H1 (cell line): ENCODE measurements at regions not wholly inside any gene's neighbourhood (a gene's known extent, or its start where the extent isn't known, plus 50 kb on each side); places are given as distances from the start of the nearest gene placed in this dataset.

ENCODE experiments used
- CTCF ChIA-PET: fragments of 300-600 bp; sonication (Branson Sonifier 250); formaldehyde crosslinking; loops from one replicate; lab custom pipeline; 2021; ENCODE audit not compliant: partially characterized antibody; lab: Charles Lee
- POLR2A ChIA-PET: fragments of 300-600 bp; sonication (Branson Sonifier 250); formaldehyde crosslinking; loops from one replicate; lab custom pipeline; 2021; ENCODE audit warnings: inconsistent platforms; ENCODE audit not compliant: partially characterized antibody; lab: Charles Lee
- DNase-seq, 2 experiments: peaks; one replicate each; pipeline versions ENCODE4 v3.0.0 to v3.0.0-alpha.2; 2010 to 2022; ENCODE audit warnings: low spot score in 2 of 2, low read depth in 1 of 2, mixed read lengths in 1 of 2
- FAIRE-seq: peaks from 2 replicates; lab custom pipeline; 2011; peaks lifted over from hg19 to GRCh38; lab: Jason Lieb, UNC
- H2AFZ ChIP-seq: 2 replicates; pipeline ENCODE4 v1.8.1; 2012; ENCODE audit warnings: low read length, inconsistent platforms
- H2AK5ac ChIP-seq: 2 replicates; pipeline ENCODE4 v1.6.1; 2013; ENCODE audit warnings: low read depth, low read length
- H2BK120ac ChIP-seq: replicated peaks from 2 replicates; pipeline ENCODE3; 2013; ENCODE audit warnings: low read depth, low read length, inconsistent platforms
- H2BK12ac ChIP-seq: 2 replicates; pipeline ENCODE4 v1.6.1; 2013; ENCODE audit warnings: low read depth, low read length
- H2BK15ac ChIP-seq: 2 replicates; pipeline ENCODE4 v1.6.1; 2013; ENCODE audit warnings: low read length
- H2BK20ac ChIP-seq: 2 replicates; pipeline ENCODE4 v1.6.1; 2013; ENCODE audit warnings: low read length
- H2BK5ac ChIP-seq: 2 replicates; pipeline ENCODE4 v1.6.1; 2013; ENCODE audit warnings: low read depth, low read length
- H3K14ac ChIP-seq: 2 replicates; pipeline ENCODE4 v1.6.1; 2013; ENCODE audit warnings: inconsistent platforms; ENCODE audit not compliant: insufficient read length
- H3K18ac ChIP-seq: 2 replicates; pipeline ENCODE4 v1.6.1; 2013; ENCODE audit warnings: low read length; ENCODE audit errors: extremely low read depth
- H3K23ac ChIP-seq: 2 replicates; pipeline ENCODE4 v1.6.1; 2013; ENCODE audit warnings: inconsistent platforms; ENCODE audit not compliant: insufficient read length
- H3K23me2 ChIP-seq: 2 replicates; pipeline ENCODE4 v1.6.1; 2013; ENCODE audit warnings: low read depth, low read length
- H3K27ac ChIP-seq: 2 replicates; pipeline ENCODE4 v1.6.1; 2011; ENCODE audit warnings: low read depth, low read length, inconsistent platforms
- H3K27me3 ChIP-seq, 4 experiments: replicated peaks in 1 of 4; 1 replicate in 1 of 4; 2 replicates in 3 of 4; pipeline versions ENCODE4 v1.6.1 to v1.8.1; 2011 to 2013; ENCODE audit warnings: low read length in 3 of 4, mild to moderate bottlenecking in 3 of 4, inconsistent platforms in 2 of 4, mixed read lengths in 2 of 4, moderate library complexity in 1 of 4; ENCODE audit not compliant: control insufficient read depth in 3 of 4, insufficient read depth in 3 of 4; ENCODE audit errors: extremely low read depth in 1 of 4
- H3K36me3 ChIP-seq, 4 experiments: 2 replicates each; pipeline versions ENCODE4 v1.6.1 to v1.8.1; 2011 to 2013; ENCODE audit warnings: mild to moderate bottlenecking in 4 of 4, low read length in 3 of 4, moderate library complexity in 2 of 4, control low read depth in 1 of 4, inconsistent platforms in 1 of 4; ENCODE audit not compliant: insufficient read depth in 4 of 4, control insufficient read depth in 2 of 4
- H3K4ac ChIP-seq: replicated peaks from 2 replicates; pipeline ENCODE3; 2013; ENCODE audit warnings: low read length, low read depth, mixed read lengths, inconsistent platforms; ENCODE audit not compliant: insufficient read length
- H3K4me1 ChIP-seq, 4 experiments: replicated peaks in 1 of 4; 1 replicate in 1 of 4; 2 replicates in 3 of 4; pipeline versions ENCODE4 v1.6.1 to v1.8.1; 2011 to 2013; ENCODE audit warnings: low read length in 3 of 4, inconsistent platforms in 2 of 4, mixed read lengths in 1 of 4; ENCODE audit not compliant: insufficient read depth in 4 of 4, control insufficient read depth in 3 of 4
- H3K4me2 ChIP-seq, 2 experiments: 2 replicates each; pipeline versions ENCODE4 v1.6.1 to v1.8.1; 2011 to 2013; ENCODE audit warnings: low read depth in 2 of 2, low read length in 2 of 2, control low read depth in 1 of 2, inconsistent platforms in 1 of 2, mild to moderate bottlenecking in 1 of 2; ENCODE audit not compliant: insufficient read depth in 1 of 2
- H3K4me3 ChIP-seq, 4 experiments: fragments of 200-600, 300-600 bp in 1 of 4; sonication (generic), shearing (Covaris generic), sonication (Bioruptor Twin) in 1 of 4; 2 replicates each; pipeline versions ENCODE4 v1.5.1 to v1.8.1; 2011 to 2016; ENCODE audit warnings: low read length in 4 of 4, low read depth in 3 of 4, control low read depth in 2 of 4, inconsistent platforms in 2 of 4, mild to moderate bottlenecking in 2 of 4, mixed read lengths in 1 of 4, moderate library complexity in 1 of 4; ENCODE audit not compliant: insufficient read depth in 2 of 4; ENCODE audit errors: extremely low read depth in 1 of 4
- H3K56ac ChIP-seq: replicated peaks from 2 replicates; pipeline ENCODE3; 2013; ENCODE audit warnings: low read depth, mild to moderate bottlenecking, mixed read lengths, low read length, inconsistent platforms; ENCODE audit not compliant: insufficient read length
- H3K79me1 ChIP-seq: 2 replicates; pipeline ENCODE4 v1.6.1; 2013; ENCODE audit warnings: low read depth, low read length, control low read depth
- H3K79me2 ChIP-seq, 2 experiments: 2 replicates each; pipeline versions ENCODE4 v1.6.1 to v1.8.1; 2012 to 2013; ENCODE audit warnings: low read length in 2 of 2, mild to moderate bottlenecking in 2 of 2, inconsistent platforms in 1 of 2; ENCODE audit not compliant: insufficient read depth in 2 of 2, control insufficient read depth in 1 of 2
- H3K9ac ChIP-seq, 4 experiments: replicated peaks in 1 of 4; 1 replicate in 1 of 4; 2 replicates in 3 of 4; pipeline versions ENCODE4 v1.6.1 to v1.8.1; 2011 to 2013; ENCODE audit warnings: low read depth in 3 of 4, low read length in 3 of 4, control low read depth in 2 of 4, mild to moderate bottlenecking in 2 of 4, moderate library complexity in 2 of 4, inconsistent platforms in 1 of 4; ENCODE audit errors: extremely low read depth in 1 of 4
- H3K9me3 ChIP-seq, 2 experiments: 2 replicates each; pipeline versions ENCODE4 v1.6.1 to v1.8.1; 2012 to 2013; ENCODE audit warnings: mild to moderate bottlenecking in 2 of 2, moderate library complexity in 2 of 2, control low read depth in 1 of 2, inconsistent platforms in 1 of 2, low read depth in 1 of 2, low read length in 1 of 2, mixed read lengths in 1 of 2; ENCODE audit not compliant: insufficient read depth in 2 of 2
- H4K20me1 ChIP-seq, 2 experiments: replicated peaks in 1 of 2; 2 replicates each; pipeline versions ENCODE3 to v1.8.1; 2011 to 2013; ENCODE audit warnings: inconsistent platforms in 2 of 2, low read length in 2 of 2, mild to moderate bottlenecking in 1 of 2; ENCODE audit not compliant: insufficient read depth in 2 of 2, control insufficient read depth in 1 of 2
- H4K5ac ChIP-seq: 2 replicates; pipeline ENCODE4 v1.6.1; 2013; ENCODE audit warnings: low read length, low read depth, mixed read lengths, inconsistent platforms; ENCODE audit not compliant: insufficient read length
- H4K8ac ChIP-seq: 2 replicates; pipeline ENCODE4 v1.8.0; 2013; ENCODE audit warnings: mild to moderate bottlenecking, moderate library complexity, low read length, inconsistent platforms; ENCODE audit not compliant: insufficient read depth; ENCODE audit errors: extremely low read depth
- H4K91ac ChIP-seq: replicated peaks from 2 replicates; pipeline ENCODE3; 2013; ENCODE audit warnings: low read length, mixed read lengths, inconsistent platforms; ENCODE audit not compliant: insufficient read length
- CBX8 ChIP-seq: fragments of 300-800, 300-1000 bp; sonication (generic); IDR thresholded peaks from 2 replicates; pipeline ENCODE4 v1.7.1; 2016; ENCODE audit warnings: low read depth, low read length, borderline replicate concordance
- KDM4A ChIP-seq: IDR thresholded peaks from one replicate; pipeline ENCODE4 v1.7.1; 2012; ENCODE audit warnings: low read depth, mild to moderate bottlenecking, moderate library complexity, low read length, inconsistent platforms; ENCODE audit not compliant: severe bottlenecking
- KDM5A ChIP-seq: fragments of 200-600 bp; IDR thresholded peaks from 2 replicates; pipeline ENCODE4 v1.7.1; 2012; ENCODE audit warnings: mild to moderate bottlenecking, low read length, inconsistent platforms, mixed read lengths
- MAX ChIP-seq: IDR thresholded peaks from 2 replicates; pipeline ENCODE4 v1.6.1; 2012; ENCODE audit warnings: inconsistent platforms
- SIN3A ChIP-seq, 2 experiments: IDR thresholded peaks in 1 of 2; conservative IDR thresholded peaks in 1 of 2; 2 replicates each; pipeline ENCODE4 v1.6.1; 2011 to 2012; ENCODE audit warnings: low read length in 2 of 2, improper control_type of control experiment in 1 of 2, low read depth in 1 of 2, mild to moderate bottlenecking in 1 of 2
- TEAD4 ChIP-seq: IDR thresholded peaks from 2 replicates; pipeline ENCODE4 v1.6.1; 2012; ENCODE audit warnings: low read depth, low read length, inconsistent platforms, mixed read lengths
- WGBS, 2 experiments: shearing (Covaris generic) in 1 of 2; methylation state at CpG; one replicate each; pipeline versions ENCODE4 v1.1.6 to v1.1.7; 2013 to 2015; ENCODE audit warnings: low lambda C conversion rate in 2 of 2, mixed read lengths in 2 of 2, inconsistent platforms in 1 of 2, low coverage in 1 of 2, missing lambda C conversion rate in 1 of 2; ENCODE audit not compliant: insufficient replicate concordance in 2 of 2, insufficient coverage in 1 of 2, insufficient read length in 1 of 2; ENCODE audit errors: extremely low coverage in 1 of 2, missing lambda C conversion rate in 1 of 2; 5-methylcytosine and 5-hydroxymethylcytosine counted together

- Histone ChIP-seq H3K27ac (no peak overlapping the region), H3K79me2 (no peaks in the 10 kb centered on the region)
- peak; percentile 63 for FAIRE-seq
These were observed 52.5 kb downstream of the MARCHF4 start for GRCh38 chr2:216319771-216320170.

More at GRCh38 chr2:216319771-216320170, 52.5 kb downstream of the MARCHF4 start:
- H2BK15ac ChIP-seq, result no peak overlapping the region
- 76% methylated on average over 2 of the region's 2 CpGs; no CpG with 5 or more reads in 1 of the 2 experiments for WGBS, 2 experiments
- no peak overlapping the region for H3K56ac ChIP-seq
- no peak overlapping the region for H2BK120ac ChIP-seq
- H3K4me3 ChIP-seq, result no peak overlapping the region
- H3K4me1 ChIP-seq, result peaks cover 3 to 16% (median 10%) of the 10 kb centered on the region in 4 experiments; a peak in 6 of 7 replicates
- no peaks in the 10 kb centered on the region for H3K79me1 ChIP-seq
- H2BK12ac ChIP-seq, result no peak overlapping the region
- H3K4ac ChIP-seq, result no peak overlapping the region
- ChIA-PET POLR2A (no interaction called here), CTCF (interaction anchor here (0.6 to 2.0 kb wide), 4 partner anchors 19 to 86 kb away, joined by 3 to 6 read pairs (median 4); no protein-coding TSS in a partner anchor)
- H3K4me2 ChIP-seq, result no peak overlapping the region
- H3K23ac ChIP-seq, result no peak overlapping the region
- DNase-seq, result no peak
- no peak overlapping the region for H2BK5ac ChIP-seq
- H3K18ac ChIP-seq, result no peak overlapping the region
- H4K20me1 ChIP-seq, result no peaks in the 10 kb centered on the region
- no peak overlapping the region for H4K91ac ChIP-seq
- no peak overlapping the region for H3K9ac ChIP-seq
- no peaks in the 10 kb centered on the region for H3K27me3 ChIP-seq
- H4K5ac ChIP-seq, result no peak overlapping the region
- no peaks in the 10 kb centered on the region for H3K23me2 ChIP-seq
- H3K14ac ChIP-seq, result no peak overlapping the region
- no peak overlapping the region for H2AK5ac ChIP-seq
- H4K8ac ChIP-seq, result no peak overlapping the region
- H2AFZ ChIP-seq, result no peak overlapping the region
- no peaks in the 10 kb centered on the region for H3K9me3 ChIP-seq
- no peaks in the 10 kb centered on the region for H3K36me3 ChIP-seq
- peak; percentile 85 for TF ChIP-seq TEAD4
- TF ChIP-seq CBX8, result no peak
- peak in 1 of 2 experiments; percentile 64; a peak in 1 of 4 replicates for TF ChIP-seq SIN3A (conservative IDR thresholded peaks at IDR 0.05 in 1 of 2, IDR thresholded peaks at IDR 0.05 in 1 of 2; ENCODE audit: low read depth in 1 of 2, low read length in 2 of 2)
- TF ChIP-seq KDM4A, result no peak
- TF ChIP-seq KDM5A, result no peak
- peak; percentile 47 for TF ChIP-seq MAX
- H2BK20ac ChIP-seq, result no peak overlapping the region
